NCI-H226 (cell line): ENCODE measurements at regions not wholly inside any gene's neighbourhood (a gene's known extent, or its start where the extent isn't known, plus 50 kb on each side); places are given as distances from the start of the nearest gene placed in this dataset.

Source experiments
- DNase-seq: peaks from one replicate; pipeline ENCODE4 v3.0.0-alpha.2; 2015

DNA sequence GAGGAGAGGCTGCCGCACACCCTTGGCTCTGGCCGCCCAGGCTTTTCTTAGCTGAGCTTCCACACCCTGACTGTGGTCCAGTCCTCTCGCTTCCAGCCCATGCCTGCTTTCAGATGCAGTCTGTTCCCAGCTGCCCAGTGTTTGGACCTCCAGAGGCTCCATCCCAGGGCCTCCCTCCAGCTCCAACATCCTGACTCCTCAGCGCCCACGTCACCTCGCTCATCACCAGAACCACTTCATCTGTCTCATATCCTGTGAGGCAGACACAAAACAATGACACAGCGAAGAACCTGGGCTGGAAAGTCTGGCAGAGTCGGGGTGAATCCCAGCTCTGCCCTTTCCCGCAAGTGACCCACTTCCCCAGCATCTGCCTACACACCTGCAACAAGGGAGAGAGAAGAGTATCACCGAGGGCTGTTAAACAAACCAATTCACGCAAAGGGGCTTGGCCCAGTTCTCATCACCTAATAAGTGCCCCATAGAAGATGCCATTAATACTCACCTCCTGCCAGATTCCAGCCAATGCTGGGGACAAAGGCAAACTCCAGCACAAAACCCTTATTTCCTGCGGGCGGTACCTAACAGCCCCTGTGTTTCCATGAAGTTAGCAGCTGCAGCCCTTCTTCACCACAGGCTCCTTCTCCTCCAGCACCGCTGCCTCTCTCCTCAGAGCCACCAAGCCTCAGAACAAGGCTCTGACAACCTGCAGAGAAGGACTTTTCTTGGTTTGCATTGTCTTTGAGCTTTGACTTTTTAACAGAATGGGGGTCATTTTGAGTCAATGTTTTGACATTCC, 133.4 kb upstream of the CDH4 start:
- no peak for DNase-seq

DNA sequence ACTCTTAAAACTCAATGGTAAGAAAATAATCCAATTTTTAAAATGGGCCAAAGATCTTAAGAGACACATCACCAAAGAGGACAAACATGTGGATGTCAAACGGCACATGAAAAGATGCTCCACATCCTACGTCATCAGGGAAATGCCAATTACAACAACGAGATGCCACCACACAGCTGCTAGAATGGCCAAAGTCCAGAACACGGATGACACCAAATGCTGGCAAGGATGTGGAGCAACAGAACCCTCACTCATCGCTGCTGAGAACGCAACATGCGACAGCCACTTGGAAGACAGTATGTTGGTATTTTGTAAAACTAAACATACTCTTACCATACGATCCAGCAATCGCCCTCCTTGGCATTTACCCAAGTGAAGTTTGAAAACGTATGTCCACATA, 132.8 kb upstream of the CDH4 start:
- no peak for DNase-seq

- DNase-seq = no peak
These were observed 132.2 kb upstream of the CDH4 start for GRCh38 chr20:61119794-61120410.

- DNase-seq = peak; percentile 43
These were observed 131.2 kb upstream of the CDH4 start for GRCh38 chr20:61120595-61121515.

- DNase-seq = no peak
These were observed 130.4 kb upstream of the CDH4 start for GRCh38 chr20:61121661-61122060.

GRCh38 chr20:61123286-61123685, 128.8 kb upstream of the CDH4 start:
- DNase-seq = no peak

- no peak for DNase-seq
These were observed 128.2 kb upstream of the CDH4 start for GRCh38 chr20:61123751-61124368.

GRCh38 chr20:61125076-61125475, 127.0 kb upstream of the CDH4 start:
- no peak for DNase-seq

- no peak for DNase-seq
These were observed 126.4 kb upstream of the CDH4 start for GRCh38 chr20:61125546-61126180.

DNA sequence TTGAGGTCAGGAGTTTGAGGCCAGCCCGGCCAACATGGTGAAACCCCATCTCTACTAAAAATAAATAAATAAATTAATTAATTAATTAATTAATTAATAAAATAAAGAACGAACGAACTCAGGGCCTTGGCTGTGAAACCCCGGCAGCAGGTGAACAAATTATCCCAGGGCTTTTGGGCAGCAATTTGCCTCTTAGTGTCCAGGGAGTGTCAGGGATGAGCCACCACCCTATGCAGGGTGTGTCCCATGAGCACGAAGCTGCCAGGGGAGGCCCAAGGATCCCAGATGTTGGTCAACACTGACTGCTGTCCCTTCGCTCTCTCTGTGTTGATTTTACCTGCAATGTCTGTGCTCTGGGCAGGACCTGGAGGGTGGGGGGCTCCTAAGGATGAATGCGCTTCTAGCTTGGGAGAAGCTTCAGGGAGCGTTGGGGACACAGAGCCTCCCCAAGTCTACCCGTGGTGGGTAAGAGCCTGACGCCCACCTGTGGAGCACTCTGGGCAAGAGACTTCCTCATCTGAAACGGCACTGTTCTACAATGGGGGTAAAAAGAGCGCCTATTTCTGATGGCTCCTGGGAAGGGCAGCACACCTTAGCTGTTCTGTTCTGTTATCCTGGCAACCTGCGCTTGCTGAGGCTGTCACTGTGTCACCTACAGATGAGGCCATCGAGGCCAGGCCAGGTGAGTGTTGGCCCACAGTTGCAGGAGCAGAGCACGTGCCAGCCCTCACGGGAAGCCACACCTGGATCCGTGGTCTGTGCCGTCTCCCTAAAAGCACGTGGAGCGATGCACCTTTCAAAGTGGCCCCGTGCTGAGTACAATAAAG, 125.5 kb upstream of the CDH4 start:
- DNase-seq = no peak

GRCh38 chr20:61127311-61128039, 124.6 kb upstream of the CDH4 start:
- peak; percentile 69 for DNase-seq

GRCh38 chr20:61128701-61129269, 123.3 kb upstream of the CDH4 start:
- DNase-seq = no peak

DNA sequence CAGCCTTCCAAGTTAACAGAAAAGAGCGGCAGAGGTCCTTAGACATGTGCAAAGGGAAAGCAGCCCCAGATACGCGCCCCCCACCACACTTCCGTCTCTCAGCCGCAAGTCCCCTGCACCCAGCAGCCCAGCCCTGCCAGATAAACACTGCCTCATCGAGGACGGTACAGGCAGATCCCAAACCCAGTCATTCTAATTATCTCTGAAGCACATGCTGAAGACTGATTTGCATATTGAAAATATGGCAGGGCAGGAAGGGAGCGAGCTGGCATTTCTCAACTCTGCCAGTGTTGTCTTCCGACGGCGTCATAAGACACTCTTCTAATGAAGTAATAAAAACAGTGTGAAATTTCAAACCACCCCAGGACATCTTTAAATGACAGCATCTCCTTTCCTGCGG, 122.8 kb upstream of the CDH4 start:
- DNase-seq = no peak

DNA sequence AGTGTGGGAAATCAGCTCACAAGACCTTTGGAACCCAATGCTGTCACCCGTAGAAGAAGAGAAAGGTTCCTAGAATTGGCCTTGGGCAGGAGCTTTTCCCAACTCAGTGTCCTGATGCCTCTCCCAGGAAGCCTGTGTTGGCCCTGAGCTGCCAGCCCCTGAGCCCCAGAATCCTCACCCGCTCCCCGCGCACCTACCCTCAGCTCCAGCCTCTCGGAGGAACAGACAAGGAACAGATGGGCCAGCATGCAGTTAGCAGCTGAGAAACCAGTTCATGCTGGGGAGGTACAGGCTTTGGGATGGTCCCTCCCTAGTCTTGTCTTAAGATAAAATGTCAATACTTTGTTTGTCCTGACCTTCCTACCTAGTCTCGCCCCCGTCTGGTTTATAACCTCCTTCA, 121.9 kb upstream of the CDH4 start:
- no peak for DNase-seq

DNA sequence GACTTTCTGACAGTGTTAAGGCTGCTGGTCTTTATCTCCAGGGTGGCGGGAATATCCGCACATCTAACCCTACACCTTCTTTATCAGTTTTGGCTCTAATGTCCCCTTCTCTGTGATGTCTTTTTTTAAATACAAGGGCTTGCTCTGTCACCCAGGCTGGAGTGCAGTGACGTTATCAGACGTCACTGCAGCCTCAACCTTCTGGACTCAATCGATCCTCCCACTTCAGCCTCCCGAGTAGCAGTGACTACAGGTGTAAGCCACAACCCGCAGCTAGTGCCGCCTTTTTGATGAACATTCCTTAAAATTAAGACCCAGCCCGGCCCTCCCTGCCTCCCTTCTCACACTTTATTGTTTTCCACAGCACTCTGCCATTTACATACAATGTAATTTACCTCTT, 120.1 kb upstream of the CDH4 start:
- DNase-seq = no peak

GRCh38 chr20:61133611-61134010, 118.5 kb upstream of the CDH4 start:
- no peak for DNase-seq

DNA sequence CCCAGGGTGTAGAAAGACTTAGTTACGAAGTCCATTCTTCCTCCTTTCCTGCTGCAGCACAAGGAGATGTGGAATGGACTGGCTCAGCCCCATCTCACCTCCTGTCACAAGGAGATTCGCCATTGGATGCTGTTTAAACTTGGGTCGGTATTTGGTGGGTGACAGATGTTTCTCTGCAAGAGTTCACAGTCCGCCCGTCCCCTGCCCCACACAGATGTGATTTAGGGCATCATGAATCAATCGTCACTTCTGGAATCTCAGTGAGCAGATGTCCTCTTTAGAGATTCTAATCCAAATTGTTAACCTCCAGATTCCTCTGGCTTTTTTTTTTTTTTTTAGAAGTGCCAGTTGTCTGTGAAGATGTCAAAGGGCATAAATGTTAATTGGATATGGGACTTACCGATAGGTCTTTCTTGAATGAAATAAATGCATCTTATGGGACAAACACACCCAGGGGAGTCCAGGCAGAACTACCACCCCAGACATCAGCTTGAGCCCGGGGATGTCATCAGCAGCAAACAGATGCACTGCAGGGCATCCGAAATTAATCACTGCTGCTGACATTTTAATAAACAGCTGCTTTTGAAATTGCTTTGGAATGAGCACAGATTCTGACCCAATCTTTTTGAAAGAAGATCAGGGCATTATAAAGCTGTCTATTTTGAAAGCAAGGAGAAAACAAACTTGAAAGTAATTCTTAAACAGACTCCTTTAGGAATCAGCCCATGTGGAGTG, 117.6 kb upstream of the CDH4 start:
- DNase-seq = no peak

DNA sequence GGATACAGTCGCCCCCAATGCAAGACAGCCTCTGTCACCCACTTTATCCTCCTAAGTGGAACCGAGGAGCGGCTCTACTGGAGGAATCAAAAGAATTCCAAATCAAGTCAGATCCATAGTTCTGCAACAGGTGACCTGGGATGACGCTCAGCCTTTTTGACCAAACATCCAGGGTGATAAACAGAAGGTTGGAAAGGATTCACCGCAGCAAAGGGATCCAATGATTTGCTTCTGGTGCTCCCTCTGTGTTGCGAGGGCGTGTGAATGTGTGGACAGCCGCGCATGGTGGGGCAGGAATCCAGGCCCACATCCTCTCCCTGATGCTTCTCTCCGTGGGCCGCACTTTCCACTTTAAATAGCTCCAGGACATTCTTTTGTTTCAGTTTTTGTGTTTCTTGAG, 116.8 kb upstream of the CDH4 start:
- DNase-seq = no peak

- no peak for DNase-seq
These were observed 116.1 kb upstream of the CDH4 start for GRCh38 chr20:61135968-61136367.

- no peak for DNase-seq
These were observed 113.5 kb upstream of the CDH4 start for GRCh38 chr20:61138566-61138965.
